Right atrium auricular region (tissue), 2 donors: ENCODE measurements at regions not wholly inside any gene's neighbourhood (a gene's known extent, or its start where the extent isn't known, plus 50 kb on each side); places are given as distances from the start of the nearest gene placed in this dataset.

Source experiments
- DNase-seq: peaks from one replicate; pipeline ENCODE4 v3.0.0-alpha.2; 2019; ENCODE audit warnings: low spot score
- H3K27ac ChIP-seq, 2 donors: fragments of 200-600 bp; sonication (generic); 1 replicate in 1 of 2; 2 replicates in 1 of 2; pipeline ENCODE4 v1.5.1; 2016 to 2019
- H3K27me3 ChIP-seq, 2 donors: fragments of 200-600 bp; sonication (generic); one replicate each; pipeline versions ENCODE4 v1.5.1 to v1.6.0; 2017 to 2019
- H3K36me3 ChIP-seq: fragments of 200-600 bp; sonication (generic); one replicate; pipeline ENCODE4 v1.5.1; 2016
- H3K4me1 ChIP-seq, 2 donors: fragments of 200-600 bp; sonication (generic); one replicate each; pipeline versions ENCODE4 v1.5.1 to v1.6.0; 2017 to 2019
- H3K4me3 ChIP-seq, 2 donors: fragments of 200-600 bp; sonication (generic); 1 replicate in 1 of 2; 2 replicates in 1 of 2; pipeline ENCODE4 v1.5.1; 2017 to 2019; ENCODE audit warnings: mild to moderate bottlenecking in 1 of 2, moderate library complexity in 1 of 2
- H3K9me3 ChIP-seq, 2 donors: fragments of 200-600 bp; sonication (generic); one replicate each; pipeline ENCODE4 v1.5.1; 2019
- CTCF ChIP-seq, 2 donors: fragments of 200-600 bp; sonication (generic); IDR thresholded peaks; one replicate each; pipeline ENCODE4 v1.5.1; 2019; ENCODE audit warnings: antibody characterized with exemption in 2 of 2

GRCh38 chr14:104355101-104356019, 217.0 kb downstream of the KIF26A start:
- no peaks in the 10 kb centered on the region for H3K27me3 ChIP-seq
- no peak for DNase-seq
- H3K36me3 ChIP-seq: no peaks in the 10 kb centered on the region
- no peak overlapping the region for H3K27ac ChIP-seq
- H3K4me3 ChIP-seq: no peak overlapping the region
- peaks cover 0 to 10% of the 10 kb centered on the region in 2 donors for H3K9me3 ChIP-seq
- H3K4me1 ChIP-seq: peaks cover 0 to 2% of the 10 kb centered on the region in 2 donors
- TF ChIP-seq CTCF (IDR thresholded peaks at IDR 0.05): no peak

GRCh38 chr14:104356020-104356737, 217.8 kb downstream of the KIF26A start:
- Histone ChIP-seq H3K27ac (no peak overlapping the region), H3K4me3 (no peak overlapping the region), H3K9me3 (peaks cover 0 to 10% of the 10 kb centered on the region in 2 donors), H3K36me3 (no peaks in the 10 kb centered on the region), H3K27me3 (no peaks in the 10 kb centered on the region), H3K4me1 (no peaks in the 10 kb centered on the region)
- no peak for DNase-seq
- TF ChIP-seq CTCF (IDR thresholded peaks at IDR 0.05): no peak

GRCh38 chr14:104356738-104357688, 218.6 kb downstream of the KIF26A start:
- no peaks in the 10 kb centered on the region for H3K36me3 ChIP-seq
- no peak overlapping the region for H3K27ac ChIP-seq
- H3K9me3 ChIP-seq: peaks cover 0 to 8% of the 10 kb centered on the region in 2 donors
- H3K4me1 ChIP-seq: no peaks in the 10 kb centered on the region
- H3K4me3 ChIP-seq: no peak overlapping the region
- H3K27me3 ChIP-seq: no peaks in the 10 kb centered on the region
- no peak for DNase-seq
- TF ChIP-seq CTCF (IDR thresholded peaks at IDR 0.05): no peak

GRCh38 chr14:104357689-104358527, 219.5 kb downstream of the KIF26A start:
- TF ChIP-seq CTCF (IDR thresholded peaks at IDR 0.05): no peak
- H3K27ac ChIP-seq: no peak overlapping the region
- H3K4me3 ChIP-seq: no peak overlapping the region
- no peaks in the 10 kb centered on the region for H3K9me3 ChIP-seq
- no peaks in the 10 kb centered on the region for H3K27me3 ChIP-seq
- no peaks in the 10 kb centered on the region for H3K4me1 ChIP-seq
- no peaks in the 10 kb centered on the region for H3K36me3 ChIP-seq
- no peak for DNase-seq
